ENCODE measurements at regions not wholly inside any gene's neighbourhood (a gene's known extent, or its start where the extent isn't known, plus 50 kb on each side); places are given as distances from the start of the nearest gene placed in this dataset.

DNA sequence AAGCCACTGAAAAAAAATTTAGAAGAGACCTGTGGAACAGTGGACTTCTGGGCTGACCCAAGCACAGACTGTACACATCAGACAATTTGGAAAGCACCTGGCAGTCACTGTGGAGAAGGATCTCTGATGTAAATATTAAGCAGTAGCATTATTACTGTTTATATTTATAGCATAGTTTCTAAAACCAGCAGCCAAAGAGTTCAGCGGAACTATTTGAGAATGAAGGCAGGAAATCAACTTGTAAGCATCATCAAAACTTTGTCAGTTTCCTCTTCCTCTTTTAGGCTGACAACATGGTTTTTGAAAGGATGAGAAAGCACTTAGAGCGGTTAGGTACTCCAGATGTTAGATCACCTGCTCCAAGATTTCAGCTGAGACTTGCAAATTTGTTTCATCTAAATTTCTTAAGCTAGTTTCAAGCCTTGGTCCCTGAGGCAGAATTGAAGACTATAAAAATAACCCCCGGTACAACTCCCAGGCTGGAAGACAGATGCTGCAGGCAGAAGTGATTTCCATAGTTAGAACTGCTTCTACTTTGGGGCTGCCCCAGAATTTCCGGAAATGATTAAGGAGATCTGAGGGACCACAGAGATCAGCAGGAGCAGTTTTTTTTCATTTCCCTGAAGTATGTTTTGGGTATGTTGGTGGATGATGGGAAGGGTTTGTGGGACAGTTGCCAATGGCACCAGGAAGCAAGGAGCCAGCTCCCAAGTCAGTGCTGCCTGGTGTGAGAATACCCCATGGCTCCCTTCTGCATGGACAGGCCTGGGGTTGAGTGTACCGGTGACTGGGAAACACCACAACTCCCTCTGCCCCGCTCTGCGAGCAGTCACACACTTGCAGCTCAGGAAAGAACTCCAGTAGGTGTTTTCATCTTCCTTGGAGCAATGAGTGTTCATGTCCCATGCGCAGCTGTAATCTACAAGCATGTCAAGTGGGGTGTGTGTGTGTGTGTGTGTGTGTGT is 354.5 kb downstream of the NUAK1 start:
- Histone ChIP-seq H3K4me1 (ENCODE audit: control extremely low read depth in 1 of 4, control insufficient read depth in 4 of 4, insufficient read depth in 4 of 4, low read length in 3 of 4) (peaks cover 0 to 16% (median 12%) of the 10 kb centered on the region in 4 experiments), H3K27ac (ENCODE audit: insufficient read depth in 1 of 2, low read depth in 1 of 2, low read length in 2 of 2, poor library complexity in 1 of 2, severe bottlenecking in 2 of 2) (no peak overlapping the region), H3K27me3 (replicated peaks in 2 of 5; ENCODE audit: control insufficient read depth in 4 of 5, insufficient read depth in 5 of 5, low read length in 4 of 5) (no peaks in the 10 kb centered on the region), H3K4me3 (ENCODE audit: control insufficient read depth in 1 of 7, extremely low read depth in 1 of 7, insufficient read depth in 4 of 7, low read depth in 2 of 7, low read length in 6 of 7) (no peak overlapping the region), H3K36me3 (ENCODE audit: control insufficient read depth in 4 of 4, insufficient read depth in 4 of 4, low read length in 3 of 4) (no peaks in the 10 kb centered on the region), H3K9me3 (ENCODE audit: control extremely low read depth in 1 of 5, control insufficient read depth in 4 of 5, insufficient read depth in 2 of 5, low read depth in 1 of 5, low read length in 4 of 5) (peaks cover 0 to 1% (median 0%) of the 10 kb centered on the region in 5 experiments)
- WGBS (ENCODE audit: insufficient coverage) = 3% methylated on average over 4 of the region's 8 CpGs
- ChIA-PET CTCF (no interaction called here), POLR2A (no interaction called here)
- DNase-seq = peak; percentile 58 to 92 (median 85)

DNA sequence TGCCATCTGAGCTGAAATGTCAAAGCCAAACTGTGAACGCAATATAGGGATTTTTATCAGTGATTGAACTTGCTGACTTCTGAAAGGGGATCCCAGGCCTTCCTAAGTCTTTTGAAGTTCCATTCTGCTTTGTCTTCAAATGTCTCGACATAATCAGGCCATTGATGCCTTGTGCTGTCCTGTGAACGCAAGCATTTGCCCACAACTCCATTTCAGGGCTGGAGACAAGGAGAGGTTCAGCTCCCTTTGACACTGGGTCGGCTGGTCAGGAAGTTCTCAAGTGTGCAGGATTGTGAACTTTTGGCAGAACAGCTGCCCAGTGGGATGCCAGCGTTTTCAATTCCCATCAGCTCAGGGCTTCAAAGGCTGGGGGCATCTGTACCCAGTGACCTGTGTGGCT is 345.3 kb downstream of the NUAK1 start:
- 85% methylated on average over 3 of the region's 5 CpGs for WGBS (ENCODE audit: insufficient coverage)

DNA sequence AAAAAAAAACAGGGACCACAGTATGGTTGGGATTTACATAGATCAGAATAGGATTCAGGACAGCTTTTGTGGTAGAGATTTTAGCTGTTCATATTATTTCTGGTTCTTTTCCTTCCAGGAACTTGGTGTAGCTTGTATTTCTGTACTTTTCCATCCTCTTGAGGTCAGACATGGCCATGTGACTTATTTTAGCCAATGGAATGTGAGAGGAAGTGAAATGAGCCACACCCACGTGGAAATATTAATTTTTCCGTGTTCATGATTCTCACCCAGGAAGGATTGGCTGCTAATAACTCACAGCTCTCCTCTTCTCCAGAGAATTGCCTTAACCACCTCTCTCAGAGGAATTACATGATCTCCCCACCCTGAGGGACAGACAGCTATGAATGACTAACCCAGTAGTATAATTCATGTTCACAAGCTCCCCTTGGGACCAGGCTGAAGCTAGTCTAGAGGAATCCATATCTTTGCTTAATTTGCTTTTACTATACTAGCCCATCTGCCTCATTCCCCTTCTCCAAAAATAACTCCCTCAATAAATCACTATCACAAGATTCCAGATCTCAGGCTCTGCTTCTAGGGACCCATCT is 340.4 kb downstream of the NUAK1 start:
- 90% methylated on average over 2 of the region's 2 CpGs for WGBS (ENCODE audit: insufficient coverage)
- POLR2A ChIA-PET = no interaction called here
- CTCF ChIA-PET = no interaction called here
- DNase-seq = no peak
- H3K36me3 ChIP-seq (ENCODE audit: control insufficient read depth in 4 of 4, insufficient read depth in 4 of 4, low read length in 3 of 4) = no peaks in the 10 kb centered on the region
- no peak overlapping the region for H3K4me3 ChIP-seq (ENCODE audit: control insufficient read depth in 1 of 7, extremely low read depth in 1 of 7, insufficient read depth in 4 of 7, low read depth in 2 of 7, low read length in 6 of 7)
- no peaks in the 10 kb centered on the region for H3K4me1 ChIP-seq (ENCODE audit: control extremely low read depth in 1 of 4, control insufficient read depth in 4 of 4, insufficient read depth in 4 of 4, low read length in 3 of 4)
- peaks cover 0 to 4% (median 0%) of the 10 kb centered on the region in 5 experiments for H3K27me3 ChIP-seq (replicated peaks in 2 of 5; ENCODE audit: control insufficient read depth in 4 of 5, insufficient read depth in 5 of 5, low read length in 4 of 5)
- H3K9me3 ChIP-seq (ENCODE audit: control extremely low read depth in 1 of 5, control insufficient read depth in 4 of 5, insufficient read depth in 2 of 5, low read depth in 1 of 5, low read length in 4 of 5) = no peaks in the 10 kb centered on the region
- H3K27ac ChIP-seq (ENCODE audit: insufficient read depth in 1 of 2, low read depth in 1 of 2, low read length in 2 of 2, poor library complexity in 1 of 2, severe bottlenecking in 2 of 2) = no peak overlapping the region

More for the DNA sequence above, 345.3 kb downstream of the NUAK1 start:
- H3K9me3 ChIP-seq (ENCODE audit: control extremely low read depth in 1 of 5, control insufficient read depth in 4 of 5, insufficient read depth in 2 of 5, low read depth in 1 of 5, low read length in 4 of 5) = peaks cover 0 to 14% (median 0%) of the 10 kb centered on the region in 5 experiments
- H3K4me1 ChIP-seq (ENCODE audit: control extremely low read depth in 1 of 4, control insufficient read depth in 4 of 4, insufficient read depth in 4 of 4, low read length in 3 of 4) = no peaks in the 10 kb centered on the region
- CTCF ChIA-PET = no interaction called here
- POLR2A ChIA-PET = no interaction called here
- H3K27ac ChIP-seq (ENCODE audit: insufficient read depth in 1 of 2, low read depth in 1 of 2, low read length in 2 of 2, poor library complexity in 1 of 2, severe bottlenecking in 2 of 2) = no peak overlapping the region
- H3K27me3 ChIP-seq (replicated peaks in 2 of 5; ENCODE audit: control insufficient read depth in 4 of 5, insufficient read depth in 5 of 5, low read length in 4 of 5) = peaks cover 0 to 2% (median 0%) of the 10 kb centered on the region in 5 experiments
- DNase-seq = no peak
- H3K4me3 ChIP-seq (ENCODE audit: control insufficient read depth in 1 of 7, extremely low read depth in 1 of 7, insufficient read depth in 4 of 7, low read depth in 2 of 7, low read length in 6 of 7) = no peak overlapping the region
- H3K36me3 ChIP-seq (ENCODE audit: control insufficient read depth in 4 of 4, insufficient read depth in 4 of 4, low read length in 3 of 4) = no peaks in the 10 kb centered on the region

DNA sequence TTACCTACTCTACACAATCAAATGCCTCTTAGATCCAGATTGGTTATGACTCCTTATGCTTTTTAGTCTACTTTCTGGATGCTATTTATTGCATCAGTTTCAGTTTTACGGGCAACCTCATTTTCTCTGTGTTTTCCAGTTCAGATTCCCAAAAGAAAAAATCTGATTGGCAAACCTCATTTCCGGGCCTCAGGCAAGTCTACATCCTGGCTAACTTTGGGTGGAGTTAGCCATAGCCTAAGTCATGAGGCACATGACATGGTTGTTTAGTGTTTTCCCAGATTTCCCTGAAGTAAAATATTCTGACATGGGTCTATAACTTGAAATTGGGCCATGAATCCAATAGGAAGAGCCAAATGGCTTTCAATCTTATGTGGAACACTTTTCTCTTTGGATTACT is 339.7 kb downstream of the NUAK1 start:
- CTCF ChIA-PET = no interaction called here
- H3K36me3 ChIP-seq (ENCODE audit: control insufficient read depth in 4 of 4, insufficient read depth in 4 of 4, low read length in 3 of 4) = no peaks in the 10 kb centered on the region
- WGBS (ENCODE audit: insufficient coverage) = 80% methylated on average over 2 of the region's 2 CpGs
- DNase-seq = no peak
- no peaks in the 10 kb centered on the region for H3K9me3 ChIP-seq (ENCODE audit: control extremely low read depth in 1 of 5, control insufficient read depth in 4 of 5, insufficient read depth in 2 of 5, low read depth in 1 of 5, low read length in 4 of 5)
- no peak overlapping the region for H3K27ac ChIP-seq (ENCODE audit: insufficient read depth in 1 of 2, low read depth in 1 of 2, low read length in 2 of 2, poor library complexity in 1 of 2, severe bottlenecking in 2 of 2)
- POLR2A ChIA-PET = no interaction called here
- peaks cover 0 to 4% (median 0%) of the 10 kb centered on the region in 5 experiments for H3K27me3 ChIP-seq (replicated peaks in 2 of 5; ENCODE audit: control insufficient read depth in 4 of 5, insufficient read depth in 5 of 5, low read length in 4 of 5)
- no peak overlapping the region for H3K4me3 ChIP-seq (ENCODE audit: control insufficient read depth in 1 of 7, extremely low read depth in 1 of 7, insufficient read depth in 4 of 7, low read depth in 2 of 7, low read length in 6 of 7)
- no peaks in the 10 kb centered on the region for H3K4me1 ChIP-seq (ENCODE audit: control extremely low read depth in 1 of 4, control insufficient read depth in 4 of 4, insufficient read depth in 4 of 4, low read length in 3 of 4)

DNA sequence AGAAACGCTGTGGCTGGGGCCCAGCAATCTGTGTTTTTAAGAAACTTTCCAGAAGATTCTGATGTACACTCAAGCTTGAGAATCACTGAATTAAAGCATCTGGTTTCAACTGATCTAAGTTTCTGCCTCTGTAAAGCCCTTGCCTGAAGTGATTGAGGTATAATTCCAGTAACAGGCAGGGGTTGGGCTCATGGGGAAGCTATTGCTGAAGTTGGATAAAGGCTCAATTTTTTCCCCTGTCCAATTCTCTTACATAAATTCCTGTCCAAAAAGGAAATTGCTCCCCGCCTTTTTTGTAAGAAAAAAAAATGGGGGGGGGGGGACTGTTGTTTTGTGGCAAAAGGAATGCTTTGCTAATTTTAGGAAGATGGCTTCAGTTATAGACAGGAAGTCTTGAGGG is 337.4 kb downstream of the NUAK1 start:
- POLR2A ChIA-PET = no interaction called here
- Histone ChIP-seq H3K27me3 (replicated peaks in 2 of 5; ENCODE audit: control insufficient read depth in 4 of 5, insufficient read depth in 5 of 5, low read length in 4 of 5) (peaks cover 0 to 4% (median 0%) of the 10 kb centered on the region in 5 experiments), H3K9me3 (ENCODE audit: control extremely low read depth in 1 of 5, control insufficient read depth in 4 of 5, insufficient read depth in 2 of 5, low read depth in 1 of 5, low read length in 4 of 5) (no peaks in the 10 kb centered on the region), H3K4me1 (ENCODE audit: control extremely low read depth in 1 of 4, control insufficient read depth in 4 of 4, insufficient read depth in 4 of 4, low read length in 3 of 4) (no peaks in the 10 kb centered on the region), H3K4me3 (ENCODE audit: control insufficient read depth in 1 of 7, extremely low read depth in 1 of 7, insufficient read depth in 4 of 7, low read depth in 2 of 7, low read length in 6 of 7) (no peak overlapping the region), H3K27ac (ENCODE audit: insufficient read depth in 1 of 2, low read depth in 1 of 2, low read length in 2 of 2, poor library complexity in 1 of 2, severe bottlenecking in 2 of 2) (no peak overlapping the region), H3K36me3 (ENCODE audit: control insufficient read depth in 4 of 4, insufficient read depth in 4 of 4, low read length in 3 of 4) (no peaks in the 10 kb centered on the region)
- CTCF ChIA-PET = no interaction called here
- DNase-seq = no peak
- 100% methylated on average over 1 of the region's 2 CpGs for WGBS (ENCODE audit: insufficient coverage)

DNA sequence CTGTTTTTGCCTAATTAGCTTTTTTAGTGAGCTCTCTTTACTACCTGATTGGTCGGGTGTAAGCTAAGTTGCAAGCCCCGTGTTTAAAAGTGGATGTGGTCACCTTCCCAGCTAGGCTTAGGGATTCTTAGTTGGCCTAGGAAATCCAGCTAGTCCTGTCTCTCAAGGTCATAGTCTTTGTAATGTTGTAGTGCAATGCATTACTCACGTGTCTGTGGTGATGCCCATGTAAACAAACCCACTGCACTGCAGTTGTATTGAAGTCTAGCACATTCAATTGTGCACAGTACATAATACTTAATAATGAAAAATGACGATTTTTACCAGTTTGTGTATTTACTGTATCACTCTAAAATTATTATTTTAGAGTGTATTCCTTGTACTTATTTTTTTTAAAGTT is 335.5 kb downstream of the NUAK1 start:
- H3K36me3 ChIP-seq (ENCODE audit: control insufficient read depth in 4 of 4, insufficient read depth in 4 of 4, low read length in 3 of 4) = no peaks in the 10 kb centered on the region
- H3K9me3 ChIP-seq (ENCODE audit: control extremely low read depth in 1 of 5, control insufficient read depth in 4 of 5, insufficient read depth in 2 of 5, low read depth in 1 of 5, low read length in 4 of 5) = no peaks in the 10 kb centered on the region
- no peaks in the 10 kb centered on the region for H3K4me1 ChIP-seq (ENCODE audit: control extremely low read depth in 1 of 4, control insufficient read depth in 4 of 4, insufficient read depth in 4 of 4, low read length in 3 of 4)
- H3K4me3 ChIP-seq (ENCODE audit: control insufficient read depth in 1 of 7, extremely low read depth in 1 of 7, insufficient read depth in 4 of 7, low read depth in 2 of 7, low read length in 6 of 7) = no peak overlapping the region
- no peak for DNase-seq
- ChIA-PET POLR2A (no interaction called here), CTCF (no interaction called here)
- no peak overlapping the region for H3K27ac ChIP-seq (ENCODE audit: insufficient read depth in 1 of 2, low read depth in 1 of 2, low read length in 2 of 2, poor library complexity in 1 of 2, severe bottlenecking in 2 of 2)
- peaks cover 0 to 3% (median 0%) of the 10 kb centered on the region in 5 experiments for H3K27me3 ChIP-seq (replicated peaks in 2 of 5; ENCODE audit: control insufficient read depth in 4 of 5, insufficient read depth in 5 of 5, low read length in 4 of 5)
- no CpG with 5 or more reads among the region's 4 CpGs for WGBS (ENCODE audit: insufficient coverage)

DNA sequence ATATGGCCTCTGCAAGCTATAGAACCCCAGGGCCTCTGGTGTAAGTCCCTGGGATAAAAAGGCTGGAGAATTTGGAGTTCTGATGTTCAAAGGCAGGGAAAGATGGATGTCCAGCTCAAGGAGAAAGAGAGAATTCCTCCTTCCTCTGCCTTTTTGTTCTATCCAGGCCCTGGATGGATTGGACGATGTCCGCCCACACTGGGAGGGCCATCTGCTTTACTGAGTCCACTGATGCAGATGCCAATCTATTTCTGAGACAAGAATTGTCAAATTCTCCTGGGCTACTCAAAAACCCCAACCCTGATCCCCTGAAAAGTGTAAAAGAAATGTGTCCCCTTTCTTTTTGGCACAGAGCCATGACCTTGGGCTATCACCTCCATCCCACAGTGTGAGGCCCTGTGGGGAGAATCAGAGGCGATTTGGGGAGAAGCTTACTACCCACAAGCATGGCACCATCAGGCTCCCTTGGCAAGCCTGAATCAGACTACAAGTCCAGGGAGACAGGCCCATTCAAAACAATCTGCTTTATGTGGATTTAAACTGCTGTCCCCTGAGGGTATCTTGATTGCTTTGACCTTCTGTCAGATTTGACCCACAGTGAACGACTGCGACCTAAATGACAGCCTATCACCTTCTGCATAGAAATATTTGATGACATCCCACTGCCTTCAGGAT is 334.0 kb downstream of the NUAK1 start:
- H3K4me1 ChIP-seq (ENCODE audit: control extremely low read depth in 1 of 4, control insufficient read depth in 4 of 4, insufficient read depth in 4 of 4, low read length in 3 of 4) = no peaks in the 10 kb centered on the region
- ChIA-PET CTCF (no interaction called here), POLR2A (no interaction called here)
- no peaks in the 10 kb centered on the region for H3K9me3 ChIP-seq (ENCODE audit: control extremely low read depth in 1 of 5, control insufficient read depth in 4 of 5, insufficient read depth in 2 of 5, low read depth in 1 of 5, low read length in 4 of 5)
- no peak for DNase-seq
- H3K4me3 ChIP-seq (ENCODE audit: control insufficient read depth in 1 of 7, extremely low read depth in 1 of 7, insufficient read depth in 4 of 7, low read depth in 2 of 7, low read length in 6 of 7) = no peak overlapping the region
- WGBS (ENCODE audit: insufficient coverage) = 100% methylated on average over 2 of the region's 5 CpGs
- no peak overlapping the region for H3K27ac ChIP-seq (ENCODE audit: insufficient read depth in 1 of 2, low read depth in 1 of 2, low read length in 2 of 2, poor library complexity in 1 of 2, severe bottlenecking in 2 of 2)
- peaks cover 0 to 3% (median 0%) of the 10 kb centered on the region in 5 experiments for H3K27me3 ChIP-seq (replicated peaks in 2 of 5; ENCODE audit: control insufficient read depth in 4 of 5, insufficient read depth in 5 of 5, low read length in 4 of 5)
- no peaks in the 10 kb centered on the region for H3K36me3 ChIP-seq (ENCODE audit: control insufficient read depth in 4 of 4, insufficient read depth in 4 of 4, low read length in 3 of 4)
